ENCODE measurements at regions not wholly inside any gene's neighbourhood (a gene's known extent, or its start where the extent isn't known, plus 50 kb on each side); places are given as distances from the start of the nearest gene placed in this dataset.
"Not testable (repeated sequence)": the region's sequence is repeated elsewhere in the genome, so short reads cannot be mapped to it uniquely, and the experiment has no call there.

DNA sequence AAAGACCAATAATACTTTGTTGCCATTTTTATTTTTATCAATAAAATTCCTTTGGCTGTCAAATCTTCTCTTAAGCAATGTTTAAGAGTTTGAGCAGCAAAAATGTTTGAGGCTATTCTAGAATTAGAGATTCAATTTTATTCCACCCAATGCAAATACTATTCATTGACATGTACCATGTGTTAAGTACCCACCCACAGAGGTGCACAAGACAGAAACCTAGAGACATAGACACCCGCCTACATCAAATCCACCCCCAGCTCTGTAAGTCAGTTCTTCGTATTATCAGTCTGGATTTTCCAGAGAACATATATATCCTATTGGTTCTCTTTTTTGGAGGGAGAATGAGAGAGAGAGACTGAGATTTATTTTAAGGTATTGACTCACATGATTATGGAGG, 463.7 kb downstream of the EPM2A start:
- no peak for DNase-seq

- DNase-seq = no peak
Measured at GRCh38 chr6:145272246-145272645, 463.1 kb downstream of the EPM2A start.

GRCh38 chr6:145273136-145273535, 462.2 kb downstream of the EPM2A start:
- DNase-seq = no peak

GRCh38 chr6:145274083-145274482, 461.2 kb downstream of the EPM2A start:
- DNase-seq = no peak

DNA sequence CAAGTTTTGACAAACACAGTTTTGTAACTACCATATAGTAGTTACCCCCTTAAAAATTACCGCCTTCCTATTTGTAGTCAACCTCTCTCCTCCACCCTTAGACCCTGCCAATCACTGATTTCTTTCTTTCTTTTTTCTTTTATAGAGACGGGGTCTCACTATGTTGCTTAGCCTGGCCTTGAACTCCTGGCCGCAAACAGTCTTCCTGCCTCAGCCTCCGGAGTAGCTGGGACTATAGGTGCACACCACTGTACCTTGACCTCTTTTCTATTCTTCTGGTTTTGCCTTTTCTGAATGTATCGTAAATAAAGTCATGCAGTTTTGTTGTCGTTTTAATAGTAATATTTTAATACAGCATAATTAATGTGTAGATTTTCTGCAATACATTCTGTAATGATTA, 460.3 kb downstream of the EPM2A start:
- no peak for DNase-seq

- no peak for DNase-seq
Measured at GRCh38 chr6:145275787-145276186, 459.5 kb downstream of the EPM2A start.

- DNase-seq = no peak
Measured at GRCh38 chr6:145276756-145277155, 458.6 kb downstream of the EPM2A start.

DNA sequence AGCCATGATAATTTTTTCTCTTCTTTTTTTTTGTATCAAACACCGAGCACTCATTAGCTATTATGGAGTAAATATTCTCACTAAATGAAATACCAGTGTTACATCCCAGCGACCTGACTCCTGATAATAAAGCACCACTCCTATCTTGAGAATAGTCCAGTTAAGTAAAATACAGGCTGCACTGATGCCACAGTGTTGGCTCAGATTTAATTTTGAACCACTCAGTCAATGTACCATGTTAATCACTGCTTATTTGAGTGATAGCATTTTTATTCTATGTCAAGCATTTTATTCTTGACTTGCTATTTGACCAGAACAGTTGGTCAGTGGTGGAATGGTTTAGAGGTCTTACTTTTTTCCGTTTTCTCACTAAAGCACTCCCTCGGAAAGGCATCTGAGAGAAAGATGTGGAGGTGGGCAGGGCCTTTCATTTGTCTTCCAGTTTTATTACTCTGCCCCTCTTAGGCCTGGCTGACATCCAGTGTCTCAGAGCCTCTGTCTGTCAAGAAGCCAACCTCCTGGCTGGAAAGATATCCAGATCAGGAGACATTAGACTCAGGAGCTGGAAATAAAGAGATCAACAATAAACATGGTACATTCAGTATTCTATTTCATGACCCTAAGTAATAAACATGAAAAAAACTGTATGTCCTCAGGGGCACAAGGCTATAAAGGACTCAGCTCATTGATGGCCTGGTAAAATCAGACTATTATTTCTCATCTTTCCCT, 457.8 kb downstream of the EPM2A start:
- no peak for DNase-seq

DNA sequence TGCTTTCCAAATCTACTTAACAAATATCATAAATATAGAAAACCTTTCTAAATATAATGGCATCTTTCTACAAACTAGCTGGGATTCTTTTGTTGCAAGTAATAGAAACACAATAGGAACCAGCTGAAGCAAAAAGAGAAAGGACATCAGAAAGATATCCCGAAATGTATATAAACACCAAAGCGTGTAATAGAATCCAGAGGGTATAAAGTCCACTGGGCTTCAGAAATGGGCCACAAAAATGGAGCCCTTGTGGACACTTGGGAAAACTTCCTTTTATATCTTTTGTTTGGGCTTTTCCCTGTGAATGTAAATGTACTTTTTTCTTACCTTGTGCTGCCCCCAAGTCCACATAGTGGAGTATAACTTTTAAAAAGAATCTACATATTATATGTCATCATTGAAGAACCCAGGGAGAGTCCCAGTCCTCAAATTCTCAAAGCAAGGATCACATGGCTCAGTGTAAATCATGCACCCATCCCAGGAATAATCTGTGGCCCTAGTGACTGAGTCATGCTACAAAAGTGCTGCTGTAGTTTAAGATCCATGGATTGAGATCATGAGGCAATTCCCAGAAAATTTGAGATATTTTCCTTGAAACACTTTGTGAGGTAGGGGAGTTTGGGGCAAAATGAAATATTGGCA, 457.0 kb downstream of the EPM2A start:
- DNase-seq = no peak

- no peak for DNase-seq
Measured at GRCh38 chr6:145279551-145279950, 455.8 kb downstream of the EPM2A start.

DNA sequence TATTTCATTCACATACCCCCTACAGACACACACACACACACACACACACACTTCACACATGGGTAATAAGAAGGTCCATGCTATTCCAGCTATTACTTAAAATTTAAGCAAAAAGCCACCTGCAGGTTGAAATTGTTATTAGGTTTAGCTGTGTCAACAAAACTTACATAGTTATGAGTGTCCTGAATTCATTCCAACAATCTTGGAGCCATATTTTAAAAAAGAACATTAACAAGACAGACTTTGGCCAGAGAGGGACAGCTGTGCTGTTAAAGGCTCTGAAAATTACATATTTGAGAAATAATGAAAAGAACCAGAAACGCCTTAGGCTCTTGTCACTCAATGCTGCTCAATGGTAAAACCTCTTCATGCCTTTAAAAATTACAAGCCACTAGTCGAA, 455.3 kb downstream of the EPM2A start:
- DNase-seq = no peak

- DNase-seq = not testable (repeated sequence)
Measured at GRCh38 chr6:145283209-145283608, 452.1 kb downstream of the EPM2A start.

DNA sequence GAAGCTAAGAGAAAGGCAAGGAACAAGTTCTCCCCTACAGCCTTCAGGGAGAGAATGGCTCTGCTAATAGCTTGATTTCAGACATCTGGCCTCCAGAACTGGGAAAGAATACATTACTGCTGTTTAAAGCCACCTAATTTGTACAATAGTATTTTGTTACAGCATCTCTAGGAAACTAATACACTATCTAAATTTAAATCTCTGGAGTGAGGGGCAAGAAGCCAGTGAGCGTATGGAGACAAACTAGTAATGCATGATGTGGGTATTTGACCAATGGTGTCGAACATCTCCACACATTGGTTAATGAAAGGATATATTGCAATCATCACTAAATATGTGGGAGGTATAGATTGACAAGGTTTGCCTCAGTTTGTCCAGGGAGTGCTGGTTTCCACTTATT, 451.5 kb downstream of the EPM2A start:
- DNase-seq = no peak

DNA sequence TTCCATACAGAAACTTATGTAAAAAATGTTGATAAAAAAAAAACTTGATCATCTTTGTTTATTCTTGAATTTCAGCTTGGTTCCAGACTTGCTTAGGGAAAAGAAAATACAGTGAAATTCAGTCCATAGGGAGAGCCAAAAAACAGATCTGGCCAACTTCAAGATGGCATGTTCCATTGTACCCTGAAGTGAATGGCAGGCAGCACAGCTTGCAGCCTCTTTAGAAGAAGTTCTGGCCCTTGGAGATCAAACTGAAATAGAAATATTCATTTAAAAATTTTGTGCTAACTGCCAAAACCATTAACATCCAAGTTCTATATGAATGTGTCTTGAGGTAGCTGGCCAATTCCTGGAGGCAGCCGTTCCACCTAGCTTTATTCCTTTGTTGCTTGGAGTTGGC, 448.4 kb downstream of the EPM2A start:
- no peak for DNase-seq

DNA sequence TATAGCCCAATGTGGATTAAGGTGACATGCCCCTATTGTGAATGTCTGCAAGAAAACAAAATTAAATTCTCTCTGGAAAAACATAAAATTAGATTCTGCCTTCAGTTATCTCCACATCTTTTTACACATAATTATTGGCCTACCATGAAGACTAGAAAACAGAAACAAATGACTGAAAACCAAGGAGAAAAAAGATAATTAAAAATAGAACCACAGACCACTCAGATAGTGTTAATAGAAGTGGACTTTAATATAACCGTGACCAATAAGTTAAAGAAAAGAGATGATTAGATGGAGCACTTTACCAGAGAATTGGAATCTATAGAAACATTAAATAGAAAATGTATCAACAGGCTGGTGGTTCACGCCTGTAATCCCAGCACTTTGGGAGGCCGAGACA, 445.7 kb downstream of the EPM2A start:
- no peak for DNase-seq

GRCh38 chr6:145290122-145290521, 445.2 kb downstream of the EPM2A start:
- DNase-seq = no peak

DNA sequence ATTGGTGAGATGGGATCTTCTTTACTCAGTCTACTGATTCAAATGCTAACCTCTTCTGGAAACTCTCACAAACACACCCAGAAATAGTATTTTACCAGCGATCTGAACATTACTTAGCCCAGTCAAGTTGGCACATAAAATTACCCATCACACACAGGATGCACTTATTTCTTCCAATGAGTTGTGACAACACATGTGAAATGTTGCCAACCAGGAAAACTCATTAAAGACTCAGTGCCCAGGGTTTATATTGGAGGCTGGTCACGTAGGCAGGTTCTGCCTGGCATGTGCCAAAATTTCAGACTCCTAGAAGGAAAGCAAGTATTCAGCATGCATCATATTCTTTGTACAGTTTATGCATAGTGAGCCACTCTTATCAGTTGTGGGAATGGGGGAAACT, 443.3 kb downstream of the EPM2A start:
- no peak for DNase-seq

- DNase-seq = no peak
Measured at GRCh38 chr6:145294942-145295341, 440.4 kb downstream of the EPM2A start.

- DNase-seq = no peak
Measured at GRCh38 chr6:145295746-145296145, 439.6 kb downstream of the EPM2A start.

- no peak for DNase-seq
Measured at GRCh38 chr6:145305670-145306069, 429.6 kb downstream of the EPM2A start.

DNA sequence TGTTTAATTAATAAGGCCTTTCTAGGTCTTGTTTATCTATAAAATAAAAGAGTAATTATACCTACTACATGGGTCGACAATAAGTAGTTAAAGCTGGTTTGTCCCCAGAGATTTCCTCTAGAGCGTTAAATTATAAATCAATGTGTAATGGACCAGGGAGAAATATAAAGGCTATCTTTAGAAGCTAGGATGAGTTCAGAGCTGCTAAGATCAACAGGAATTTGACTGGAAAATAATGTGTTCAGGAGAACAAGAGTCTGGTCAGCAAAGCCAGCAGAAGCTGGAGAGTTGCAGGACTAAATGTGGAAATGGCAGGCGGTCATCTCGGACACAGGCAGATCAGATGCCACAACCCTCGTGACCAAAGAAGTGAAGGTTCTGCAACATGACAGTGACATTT, 428.8 kb downstream of the EPM2A start:
- no peak for DNase-seq

- no peak for DNase-seq
Measured at GRCh38 chr6:145309842-145310535, 425.3 kb downstream of the EPM2A start.

DNA sequence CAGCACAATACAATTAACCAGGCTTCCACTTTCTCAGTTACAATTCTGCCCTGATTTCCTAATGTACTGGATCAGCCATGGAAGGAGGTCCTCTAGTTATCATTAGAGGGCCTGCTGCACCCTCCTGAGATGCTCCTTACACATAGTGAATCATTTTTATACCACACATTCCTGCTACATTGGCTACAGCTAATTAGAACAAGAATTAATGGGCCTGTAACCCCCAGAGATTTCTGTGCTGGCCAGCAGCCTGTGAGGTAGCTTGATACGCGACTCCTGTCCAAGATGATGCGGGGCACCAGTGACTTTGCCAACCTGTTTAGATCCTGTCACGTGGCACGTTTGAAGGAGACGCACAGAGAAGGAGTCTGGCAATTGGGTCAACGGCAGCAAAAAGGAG, 422.8 kb downstream of the EPM2A start:
- DNase-seq = no peak

Measured in right lung (tissue), 2 donors.